ENCODE measurements at regions not wholly inside any gene's neighbourhood (a gene's known extent, or its start where the extent isn't known, plus 50 kb on each side); places are given as distances from the start of the nearest gene placed in this dataset.

GRCh38 chr14:71344506-71344905, 437.2 kb downstream of the PCNX1 start:
- TF ChIP-seq EP300 (IDR thresholded peaks at IDR 0.05; ENCODE audit: low read depth) = no peak
- no peak for TF ChIP-seq CTCF (IDR thresholded peaks at IDR 0.05)

All from transverse colon (tissue), 3 donors.